ENCODE measurements at regions not wholly inside any gene's neighbourhood (a gene's known extent, or its start where the extent isn't known, plus 50 kb on each side); places are given as distances from the start of the nearest gene placed in this dataset.

DNA sequence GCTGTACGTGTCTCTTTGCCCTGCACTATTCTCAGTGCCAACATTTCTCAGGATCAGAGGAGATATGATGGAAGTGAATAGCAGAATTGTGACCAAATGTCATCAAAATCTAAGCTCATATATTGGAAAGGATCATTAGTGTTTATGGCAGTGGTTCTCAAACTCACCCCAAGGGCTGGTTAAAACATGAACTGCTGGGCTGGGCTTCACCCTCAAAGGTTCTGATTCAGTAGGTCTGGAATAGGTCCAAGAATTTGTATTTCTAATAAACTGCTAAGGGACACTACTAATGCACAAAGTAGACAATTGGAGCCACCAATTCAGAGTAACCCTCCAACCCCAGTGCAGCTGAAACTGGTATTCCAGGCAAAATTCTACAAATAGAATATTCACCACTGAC is 317.9 kb upstream of the UBE2E3 start:
- ATAC-seq = no peak
- no peak for DNase-seq
- no peaks in the 10 kb centered on the region for H3K9me3 ChIP-seq
- no peaks in the 10 kb centered on the region for H3K27me3 ChIP-seq
- no peak for TF ChIP-seq CTCF (IDR thresholded peaks at IDR 0.05)
- WGBS, 2 donors = 52 to 68% methylated on average over 1 of the region's 1 CpG
- H3K27ac ChIP-seq = no peak overlapping the region
- FAIRE-seq = no peak
- intact Hi-C loops (cut with DNase I) = no loop called here
- H3K36me3 ChIP-seq = no peaks in the 10 kb centered on the region
- no peaks in the 10 kb centered on the region for H3K4me1 ChIP-seq
- H3K4me3 ChIP-seq = no peak overlapping the region

- ATAC-seq = no peak
- TF ChIP-seq CTCF (IDR thresholded peaks at IDR 0.05) = no peak
- WGBS, 2 donors = 49 to 67% methylated on average over 1 of the region's 1 CpG
- intact Hi-C loops (cut with DNase I) = no loop called here
- Histone ChIP-seq H3K27me3 (no peaks in the 10 kb centered on the region), H3K4me3 (no peak overlapping the region), H3K4me1 (no peaks in the 10 kb centered on the region), H3K9me3 (no peaks in the 10 kb centered on the region), H3K27ac (no peak overlapping the region), H3K36me3 (no peaks in the 10 kb centered on the region)
- FAIRE-seq = no peak
- DNase-seq = no peak
Measured at GRCh38 chr2:180661686-180662030, 318.7 kb upstream of the UBE2E3 start.

- Histone ChIP-seq H3K9me3 (no peaks in the 10 kb centered on the region), H3K36me3 (no peaks in the 10 kb centered on the region), H3K27ac (no peak overlapping the region), H3K4me1 (no peaks in the 10 kb centered on the region), H3K4me3 (no peak overlapping the region), H3K27me3 (no peaks in the 10 kb centered on the region)
- DNase-seq (no peak), ATAC-seq (no peak), FAIRE-seq (no peak)
- TF ChIP-seq CTCF (IDR thresholded peaks at IDR 0.05) = no peak
- intact Hi-C loops (cut with DNase I) = no loop called here
- WGBS, 2 donors = 56 to 74% methylated on average over 5 of the region's 5 CpGs
Measured at GRCh38 chr2:180660881-180661685, 319.3 kb upstream of the UBE2E3 start.

DNA sequence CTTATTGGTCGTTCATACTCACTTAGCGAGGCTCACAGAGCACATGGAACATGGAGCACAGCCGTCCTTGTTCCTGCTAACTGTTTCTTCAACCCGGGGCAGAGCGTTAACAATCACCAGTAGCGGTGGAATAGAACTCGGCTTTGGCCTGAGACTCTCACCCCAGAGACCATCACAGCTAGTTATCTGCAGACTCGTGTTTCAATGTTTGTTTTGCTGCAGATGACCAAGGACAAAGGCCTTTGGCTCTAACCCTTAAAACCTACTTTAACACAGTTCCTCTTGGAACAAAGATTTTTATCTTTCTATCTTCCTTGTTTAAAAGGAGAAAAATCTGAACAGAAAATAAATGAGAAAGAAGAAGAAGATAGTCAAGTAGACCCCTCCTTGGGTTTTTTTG is 320.2 kb upstream of the UBE2E3 start:
- Histone ChIP-seq H3K4me1 (no peaks in the 10 kb centered on the region), H3K36me3 (no peaks in the 10 kb centered on the region), H3K4me3 (no peak overlapping the region), H3K27me3 (no peaks in the 10 kb centered on the region), H3K27ac (no peak overlapping the region), H3K9me3 (no peaks in the 10 kb centered on the region)
- FAIRE-seq = no peak
- TF ChIP-seq CTCF (IDR thresholded peaks at IDR 0.05) = no peak
- 39 to 43% methylated on average over 8 of the region's 8 CpGs for WGBS, 2 donors
- intact Hi-C loops (cut with DNase I) = no loop called here
- no peak for DNase-seq
- no peak for ATAC-seq

DNA sequence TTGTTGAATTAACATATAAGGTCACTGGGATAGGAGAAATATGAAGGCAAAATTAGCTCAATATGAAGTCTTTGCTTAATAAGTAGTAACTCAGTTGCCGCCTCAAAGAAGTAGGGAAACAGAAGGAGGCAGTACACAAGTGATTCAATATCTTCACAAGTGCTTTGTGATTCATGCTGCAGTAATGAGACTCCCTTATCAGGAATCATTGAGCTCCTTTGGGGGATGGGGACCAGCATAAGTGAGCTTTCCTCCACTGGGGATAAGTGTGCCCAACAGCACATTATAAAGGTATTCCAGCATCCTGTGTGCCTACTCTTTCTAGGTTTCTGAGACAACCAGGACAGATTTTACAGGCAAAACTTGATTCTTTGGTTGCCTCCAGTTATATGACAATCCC is 323.4 kb upstream of the UBE2E3 start:
- intact Hi-C loops (cut with DNase I) = no loop called here
- H3K27ac ChIP-seq = no peak overlapping the region
- no peaks in the 10 kb centered on the region for H3K27me3 ChIP-seq
- ATAC-seq (peak in 1 of 4 donors; percentile 31), FAIRE-seq (no peak), DNase-seq (no peak)
- H3K4me3 ChIP-seq = no peak overlapping the region
- no peak for TF ChIP-seq CTCF (IDR thresholded peaks at IDR 0.05)
- no peaks in the 10 kb centered on the region for H3K9me3 ChIP-seq
- H3K36me3 ChIP-seq = no peaks in the 10 kb centered on the region
- no peaks in the 10 kb centered on the region for H3K4me1 ChIP-seq
- 94 to 96% methylated on average over 1 of the region's 1 CpG for WGBS, 2 donors
